ENCODE measurements at regions not wholly inside any gene's neighbourhood (a gene's known extent, or its start where the extent isn't known, plus 50 kb on each side); places are given as distances from the start of the nearest gene placed in this dataset.
"Not testable (repeated sequence)": the region's sequence is repeated elsewhere in the genome, so short reads cannot be mapped to it uniquely, and the experiment has no call there.

DNA sequence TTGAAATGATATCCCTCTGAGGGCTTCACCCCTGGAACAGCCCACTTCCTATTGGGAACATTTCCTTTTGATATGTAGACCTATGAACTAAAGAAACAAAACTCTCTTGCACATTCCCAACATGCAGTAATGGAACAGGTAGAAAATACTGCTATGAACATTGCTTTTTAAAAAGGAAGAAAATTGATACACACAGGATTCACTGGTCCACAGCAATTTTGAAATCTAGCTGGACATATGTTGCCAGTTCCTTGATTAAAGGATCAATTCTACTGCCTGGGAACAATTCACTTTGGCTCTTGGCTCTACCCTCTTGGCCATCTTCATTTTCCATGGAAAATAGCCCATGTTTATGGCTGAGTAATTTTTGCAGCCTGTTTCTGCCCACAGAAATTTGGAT lies 74.9 kb upstream of the ZNF280D start:
- no peak for DNase-seq

DNA sequence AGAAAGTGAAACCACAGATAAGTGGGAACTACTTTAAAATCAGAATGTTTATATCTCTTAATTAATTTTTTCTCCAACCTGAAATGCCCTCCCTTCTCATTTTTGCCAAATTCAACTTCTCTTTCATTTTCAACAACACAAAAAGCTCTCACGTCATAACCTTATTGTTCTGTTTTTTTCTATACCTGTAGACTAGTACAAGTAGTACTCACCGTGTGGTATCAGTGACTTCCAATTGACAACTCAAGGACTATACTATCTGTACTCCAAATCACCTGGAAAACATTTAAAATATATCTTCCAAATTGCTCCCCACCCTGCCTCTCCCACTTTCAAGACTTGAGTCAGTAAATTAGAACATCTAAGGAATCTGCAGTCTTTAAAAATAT lies 72.8 kb upstream of the ZNF280D start:
- no peak for DNase-seq

DNA sequence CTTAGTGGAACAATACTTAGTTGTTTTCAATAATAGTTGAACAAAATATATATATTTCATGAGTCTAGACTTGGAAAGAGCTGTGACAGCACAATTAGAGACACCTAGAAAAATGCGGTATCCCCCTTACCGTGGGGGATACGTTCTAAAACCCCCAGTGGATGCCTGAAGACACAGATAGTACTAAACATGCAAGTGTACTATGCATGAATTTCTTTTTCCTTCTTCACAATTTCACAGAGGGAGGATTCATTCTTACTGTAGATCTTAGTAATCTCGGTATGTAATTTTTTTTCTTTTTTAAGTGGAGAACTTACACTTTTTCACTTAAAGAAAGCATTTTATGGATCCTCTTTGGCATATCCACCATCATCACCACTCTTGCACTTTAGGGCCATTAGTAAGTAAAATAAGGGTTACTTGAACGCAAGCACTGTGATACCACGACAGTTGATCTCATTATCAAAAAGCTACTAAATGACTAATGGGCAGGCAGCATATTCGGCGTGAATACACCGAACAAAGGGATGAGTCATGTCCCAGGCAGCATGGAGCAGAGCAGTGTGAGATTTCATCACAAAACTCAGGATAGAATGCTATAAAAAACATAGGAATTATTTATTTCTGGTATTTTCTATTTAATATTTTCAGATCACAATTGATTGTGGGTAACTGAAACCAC lies 72.3 kb upstream of the ZNF280D start:
- no peak for DNase-seq

DNA sequence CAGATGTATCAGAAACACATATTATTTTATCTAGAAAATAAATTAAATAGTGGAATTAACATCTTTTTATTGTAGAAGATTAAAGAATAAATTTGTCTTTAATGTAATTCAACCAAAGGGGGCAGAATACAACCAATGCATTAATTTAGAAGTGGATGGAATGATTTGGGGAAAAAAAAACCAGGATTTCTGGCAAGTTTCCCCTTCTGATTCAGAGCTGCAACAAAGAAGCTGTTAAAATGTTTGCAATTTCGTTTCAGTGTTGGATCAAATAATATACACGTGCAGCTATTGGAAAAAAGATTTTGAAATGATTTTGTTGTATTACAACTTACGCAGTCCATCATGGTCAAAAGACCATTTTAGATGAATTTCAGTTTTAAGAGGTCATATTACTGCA lies 71.6 kb upstream of the ZNF280D start:
- DNase-seq: no peak

DNA sequence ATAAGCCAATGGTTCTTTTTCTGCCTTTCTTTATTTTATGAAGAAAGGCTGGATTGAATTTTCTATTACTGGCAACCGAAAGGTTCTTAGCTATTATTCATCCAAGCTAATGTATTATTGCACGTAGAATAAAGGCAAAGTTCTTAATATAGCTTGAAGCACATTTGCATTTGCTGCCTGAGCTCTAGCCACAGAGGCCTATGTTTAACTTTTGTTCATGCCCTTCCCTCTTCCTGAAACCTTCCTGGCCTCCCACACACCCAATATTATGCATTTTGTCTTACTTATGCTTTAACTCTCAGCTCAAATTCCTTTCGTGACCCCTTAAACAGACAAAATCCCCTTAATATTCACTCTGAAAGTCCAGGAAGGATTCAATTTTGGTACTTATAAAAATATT lies 71.0 kb upstream of the ZNF280D start:
- no peak for DNase-seq

DNA sequence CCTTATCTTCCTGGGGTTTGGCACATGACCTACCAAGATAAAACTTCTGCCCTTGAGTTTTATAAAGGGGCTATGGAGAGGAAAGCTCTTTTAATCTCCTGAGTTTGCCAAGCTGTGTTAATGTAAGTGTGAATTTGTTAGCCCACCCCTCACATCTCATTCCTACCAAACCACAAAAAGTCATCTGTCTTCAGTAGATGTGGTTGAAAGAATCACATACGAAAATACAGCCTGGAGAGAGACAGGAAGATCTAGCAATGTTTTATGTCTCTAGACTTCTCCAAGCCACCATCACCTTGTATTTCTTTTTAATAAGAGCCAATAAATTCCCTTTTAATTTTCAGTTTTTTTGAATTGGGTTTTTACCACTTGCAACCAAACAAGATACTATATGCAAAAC lies 68.9 kb upstream of the ZNF280D start:
- no peak for DNase-seq

DNA sequence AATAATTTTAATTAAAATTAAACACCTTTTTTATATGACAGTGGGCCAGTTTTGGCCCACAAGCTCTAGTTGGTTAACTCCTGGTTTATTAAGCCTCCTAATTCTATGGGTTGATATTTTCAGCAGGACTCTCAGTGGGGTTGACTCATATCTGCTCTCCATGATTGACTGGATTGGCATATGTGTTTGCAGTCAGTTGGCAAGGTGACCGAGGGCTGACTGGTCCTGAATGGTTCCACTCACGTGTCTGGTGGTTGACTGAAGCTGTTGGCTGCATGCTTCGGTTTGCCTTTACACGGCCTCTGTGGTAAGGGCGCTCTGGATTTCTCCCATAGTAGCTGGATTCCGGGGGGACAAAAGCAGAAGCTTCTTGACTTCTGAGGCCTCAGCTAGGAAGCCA lies 65.3 kb upstream of the ZNF280D start:
- no peak for DNase-seq

DNA sequence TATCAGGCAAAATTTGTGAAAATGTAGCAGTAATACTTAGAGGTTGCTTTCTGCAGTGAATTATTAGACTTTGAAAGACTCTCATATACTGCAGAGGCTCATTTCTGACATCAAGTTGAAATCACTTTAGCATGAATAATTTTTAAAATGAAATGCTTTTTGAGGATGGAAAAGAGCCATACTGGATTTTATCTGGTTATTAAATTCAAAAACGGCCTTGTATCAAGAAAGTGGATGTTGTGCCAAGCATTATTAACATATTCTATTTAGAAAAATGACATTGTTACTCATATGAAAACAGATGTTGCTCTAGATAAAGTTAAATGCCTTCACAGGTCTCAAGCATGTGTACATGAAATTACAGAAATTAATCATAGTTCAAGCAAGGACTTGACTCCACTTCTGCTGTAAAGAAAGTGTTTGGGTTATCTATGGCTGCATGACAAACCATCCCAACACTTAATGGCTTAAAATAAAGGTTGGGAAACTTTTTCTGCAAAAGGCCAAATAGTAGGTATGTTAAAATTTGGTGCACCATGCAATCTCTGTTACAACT lies 64.5 kb upstream of the ZNF280D start:
- no peak for DNase-seq

DNA sequence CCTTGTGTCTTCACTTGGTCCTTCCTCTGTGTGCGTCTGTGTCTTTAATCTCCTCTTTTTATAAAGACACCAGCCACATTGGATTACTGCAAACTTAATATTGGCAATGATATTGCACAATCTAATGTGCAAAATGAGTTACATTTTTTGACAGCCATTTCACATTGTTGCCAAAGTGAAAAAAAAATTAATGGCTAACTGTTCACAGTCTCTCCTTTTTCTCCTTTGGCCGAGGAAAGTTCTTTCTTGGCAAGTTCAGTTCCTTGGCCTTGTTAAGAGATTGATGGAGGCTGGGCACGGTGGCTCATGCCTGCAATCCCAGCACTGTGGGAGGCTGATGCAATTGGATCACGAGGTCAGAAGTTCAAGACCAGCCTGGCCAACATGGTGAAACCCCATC lies 62.2 kb upstream of the ZNF280D start:
- no peak for DNase-seq

DNA sequence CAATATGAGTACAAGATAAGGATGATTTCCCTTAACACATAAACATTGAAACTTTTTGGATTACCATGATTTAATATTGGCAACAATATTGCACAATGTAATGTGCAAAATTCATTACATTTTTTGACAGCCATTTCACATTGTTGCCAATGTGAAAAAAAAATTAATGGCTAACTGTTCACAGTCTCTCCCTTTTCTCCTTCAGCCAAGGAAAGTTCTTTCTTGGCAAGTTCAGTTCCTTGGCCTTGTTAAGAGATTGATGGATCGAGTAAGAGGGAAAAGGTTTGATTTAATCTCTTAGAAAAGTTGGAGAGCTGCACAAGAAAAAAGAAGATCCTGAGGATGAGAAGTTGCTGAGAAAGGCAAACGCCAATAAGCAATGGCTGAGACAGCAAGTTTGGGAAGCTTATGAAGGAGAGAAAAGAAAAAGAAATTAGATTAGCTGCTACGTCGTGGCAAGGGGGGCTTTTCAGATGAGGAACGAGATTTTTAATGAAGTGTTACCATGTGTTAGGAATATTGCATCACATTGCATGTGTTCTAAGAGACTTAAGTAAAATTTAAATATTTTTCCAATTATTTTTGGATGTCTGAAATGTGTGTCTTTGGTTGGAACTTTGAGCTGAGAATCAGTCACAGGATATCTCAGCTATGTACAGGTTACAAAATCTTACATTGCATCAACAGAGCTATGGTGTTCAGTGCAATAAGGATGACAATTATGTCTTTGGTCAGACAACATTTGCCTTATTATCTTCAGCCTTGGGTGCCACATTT lies 61.4 kb upstream of the ZNF280D start:
- no peak for DNase-seq

DNA sequence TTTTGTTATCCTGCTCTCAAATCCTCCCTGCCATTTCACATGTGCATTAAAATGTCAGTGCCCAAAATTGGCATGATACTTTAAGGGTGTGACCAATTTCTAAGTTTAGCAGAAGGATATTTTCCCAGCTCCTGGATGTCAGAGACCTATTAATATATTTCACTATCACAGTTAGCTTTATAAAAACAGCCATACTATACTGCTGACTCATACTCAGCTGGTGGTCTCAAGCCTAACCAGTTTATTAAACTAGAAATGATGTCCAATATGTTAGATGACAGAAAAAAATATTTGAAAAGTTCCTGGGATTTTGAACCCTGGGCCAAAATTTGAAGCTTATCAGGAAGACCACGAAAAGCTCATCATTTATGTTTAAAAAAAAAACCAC lies 60.9 kb upstream of the ZNF280D start:
- no peak for DNase-seq

DNA sequence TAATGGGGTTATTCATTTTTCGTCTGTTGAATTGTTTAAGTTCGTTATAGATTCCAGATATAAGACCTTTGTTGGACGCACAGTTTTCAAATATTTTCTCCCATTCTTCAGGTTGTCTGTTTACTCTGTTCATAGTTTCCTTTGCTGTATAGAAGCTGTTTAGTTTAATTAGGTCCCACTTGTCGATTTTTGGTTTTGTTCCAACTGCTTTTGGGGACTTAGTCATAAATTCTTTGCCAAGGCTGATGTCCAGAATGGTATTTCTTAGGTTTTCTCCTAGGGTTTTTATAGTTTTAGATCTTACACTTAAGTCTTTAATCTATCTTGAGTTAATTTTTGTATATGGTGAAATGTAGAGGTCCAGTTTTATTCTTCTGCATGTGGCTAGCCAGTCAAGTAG lies 58.9 kb upstream of the ZNF280D start:
- DNase-seq: no peak

DNA sequence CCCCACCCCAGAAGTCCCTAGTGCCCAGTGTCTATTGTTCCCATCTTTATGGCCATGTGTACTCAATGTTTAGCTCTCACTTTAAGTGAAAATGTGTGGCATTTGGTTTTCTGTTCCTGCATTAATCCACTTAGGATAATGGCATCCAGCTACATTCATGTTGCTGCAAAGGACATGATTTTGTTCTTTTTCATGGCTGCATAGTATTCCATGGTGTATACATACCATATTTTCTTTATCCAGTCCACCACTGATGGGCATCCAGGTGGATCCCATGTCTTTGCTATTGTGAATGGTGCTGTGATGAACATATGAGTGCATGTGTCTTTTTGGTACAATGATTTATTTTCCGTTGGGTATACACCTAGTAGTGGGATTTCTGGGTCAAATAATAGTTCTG lies 58.2 kb upstream of the ZNF280D start:
- DNase-seq: not testable (repeated sequence)

DNA sequence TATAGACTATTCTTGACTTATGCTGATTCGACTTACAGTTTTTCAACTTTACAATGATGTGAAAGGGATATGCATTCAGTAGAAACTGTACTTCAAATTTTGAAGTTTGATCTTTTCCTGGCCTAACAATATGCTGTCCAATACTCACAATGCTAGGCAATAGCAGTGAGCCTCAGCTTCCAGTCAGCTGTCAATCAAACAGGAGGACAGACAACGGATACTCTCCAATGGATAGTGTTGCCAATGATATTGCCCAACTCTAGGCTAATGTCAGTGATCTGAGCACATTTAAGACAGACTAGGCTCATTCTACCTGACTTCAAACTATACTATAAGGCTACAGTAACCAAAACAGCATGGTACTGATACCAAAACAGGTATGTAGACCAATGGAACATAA lies 55.0 kb upstream of the ZNF280D start:
- no peak for DNase-seq

DNA sequence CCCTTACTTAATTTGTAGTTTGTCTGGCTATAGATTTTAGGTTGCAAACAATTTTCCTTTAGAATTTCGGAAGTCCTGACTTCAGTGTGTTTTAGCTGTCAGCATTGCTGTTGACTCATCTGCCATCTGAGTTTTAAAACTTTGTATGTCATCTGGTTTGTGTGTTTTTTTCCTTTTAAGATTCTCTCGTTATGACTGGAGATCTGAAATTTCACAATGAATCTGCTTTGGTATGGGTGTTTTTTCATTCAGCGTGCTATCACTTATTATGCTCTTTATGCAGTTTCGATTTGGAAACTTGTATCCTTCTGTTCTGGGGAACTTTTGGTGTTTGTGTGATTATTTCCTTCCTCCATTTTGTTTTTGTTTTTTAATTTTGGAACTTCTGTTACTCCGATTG lies 53.7 kb upstream of the ZNF280D start:
- DNase-seq: no peak

DNA sequence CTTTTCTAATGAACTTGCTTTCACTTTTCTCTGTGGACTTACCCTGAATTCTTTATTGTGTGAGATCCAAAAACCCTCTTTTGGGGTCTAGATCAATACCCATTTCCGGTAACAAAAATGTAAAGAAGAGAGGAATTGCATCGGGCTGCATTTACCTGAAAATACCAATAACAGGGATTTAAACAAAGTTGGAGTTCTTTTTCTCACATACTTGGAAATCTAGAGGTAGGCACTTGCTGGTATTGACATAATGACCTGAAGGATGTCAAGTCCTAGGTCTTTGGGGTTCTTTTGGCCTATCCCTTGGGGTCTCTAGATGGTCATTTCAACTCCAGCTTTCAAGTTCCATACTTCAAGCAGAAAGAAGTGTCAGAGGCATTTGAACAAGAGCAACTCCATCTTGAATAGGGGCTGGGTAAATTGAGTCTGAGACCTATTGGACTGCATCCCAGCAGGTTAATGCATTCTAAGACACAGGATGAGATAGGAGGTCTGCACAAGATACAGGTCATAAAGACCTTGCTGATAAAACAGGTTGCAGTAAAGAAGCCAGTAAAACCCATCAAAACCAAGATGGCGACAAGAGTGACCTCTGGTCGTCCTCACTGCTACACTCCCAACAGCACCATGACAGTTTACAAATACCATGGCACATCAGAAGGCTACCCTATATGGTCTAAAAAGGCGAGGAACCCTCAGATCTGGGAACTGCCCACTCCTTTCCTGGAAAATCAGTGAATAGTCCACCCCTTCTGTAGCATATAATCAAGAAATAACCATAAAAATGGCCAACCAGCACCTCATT lies 50.8 kb upstream of the ZNF280D start:
- no peak for DNase-seq

DNA sequence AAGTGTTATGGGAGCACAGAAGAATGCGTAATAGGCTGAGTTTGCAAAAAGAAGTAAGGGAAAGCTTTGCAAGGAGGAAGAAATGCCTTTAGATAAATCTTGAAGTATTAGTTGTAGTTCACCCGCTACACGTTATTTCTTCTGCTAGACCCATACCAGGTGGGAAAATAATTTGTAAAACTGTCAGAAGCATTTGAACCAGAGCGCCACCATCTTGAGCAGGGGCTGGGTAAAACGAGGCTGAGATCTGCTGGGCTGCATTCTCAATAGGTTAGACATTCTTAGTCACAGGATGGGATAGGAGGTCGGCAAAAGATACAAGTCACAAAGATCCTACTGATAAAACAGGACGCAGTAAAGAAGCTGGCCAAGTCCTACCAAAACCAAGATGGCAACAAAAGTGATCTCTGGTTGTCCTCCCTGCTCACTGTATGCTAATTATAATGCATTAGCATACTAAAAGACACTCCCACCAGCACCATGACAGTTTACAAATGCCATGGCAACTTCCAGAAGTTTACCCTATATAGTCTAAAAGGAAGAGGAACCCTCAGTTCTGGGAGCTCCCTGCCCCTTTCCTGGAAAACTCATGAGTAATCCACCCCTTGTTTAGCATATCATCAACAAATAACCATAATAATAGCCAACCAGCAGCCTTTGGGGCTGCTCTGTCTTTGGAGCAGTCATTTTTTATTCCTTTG lies 50.0 kb upstream of the ZNF280D start:
- DNase-seq: no peak
